ENCODE measurements at regions not wholly inside any gene's neighbourhood (a gene's known extent, or its start where the extent isn't known, plus 50 kb on each side); places are given as distances from the start of the nearest gene placed in this dataset.

DNA sequence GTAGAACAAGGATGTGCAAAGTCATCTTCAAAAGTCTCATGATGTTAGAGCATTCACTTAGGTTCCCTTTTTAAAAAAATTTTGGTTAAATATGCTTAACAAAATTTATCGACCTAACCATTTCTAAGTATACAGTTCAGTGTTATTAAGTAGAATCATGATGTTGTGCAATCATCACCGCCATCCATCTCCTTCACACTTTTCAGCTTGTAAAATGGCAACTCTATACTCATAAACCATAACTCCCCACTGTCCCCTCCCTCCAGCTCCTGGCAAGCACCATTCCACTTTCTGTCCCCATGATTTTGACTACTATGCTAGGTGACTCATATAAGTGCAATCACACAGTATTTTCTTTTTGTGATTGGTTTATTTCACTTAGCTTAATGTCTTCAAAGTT is 895.0 kb downstream of the TBL1XR1 start:
- DNase-seq (ENCODE audit: extremely low read depth, insufficient read length), result no peak
- Histone ChIP-seq H3K27me3 (replicated peaks; ENCODE audit: control insufficient read depth, insufficient read depth, low read length) (no peaks in the 10 kb centered on the region), H3K36me3 (ENCODE audit: control insufficient read depth, insufficient read depth, low read length) (no peaks in the 10 kb centered on the region), H3K4me3 (replicated peaks; ENCODE audit: low read depth, low read length) (no peak overlapping the region)
- no peak for TF ChIP-seq CTCF (IDR thresholded peaks at IDR 0.05; ENCODE audit: insufficient read depth, low read length, poor library complexity, severe bottlenecking)

DNA sequence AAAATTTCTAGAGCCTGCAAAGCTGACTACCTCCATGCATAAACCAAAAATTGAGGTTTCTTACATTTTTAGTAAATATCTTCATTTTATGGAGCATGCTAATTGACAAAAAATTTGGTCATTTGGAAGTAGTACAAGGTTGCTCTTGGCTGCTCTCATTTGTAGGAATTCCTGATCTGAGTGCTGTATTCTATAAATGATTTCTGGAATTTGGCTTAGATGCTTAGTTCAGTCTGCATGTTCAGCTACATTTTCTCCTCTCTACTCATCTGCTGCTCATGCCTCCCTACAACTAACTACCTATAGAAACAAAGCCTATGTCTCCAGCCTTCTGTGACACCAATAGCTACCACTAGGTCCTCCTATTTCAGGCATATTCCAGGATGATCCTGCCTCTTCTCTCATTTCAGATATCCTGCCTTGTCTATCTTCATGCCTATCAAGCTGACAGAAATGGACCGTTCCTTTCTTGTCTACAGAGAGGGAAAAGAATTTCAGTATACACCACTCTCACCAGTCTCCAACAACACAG is 901.1 kb downstream of the TBL1XR1 start:
- Histone ChIP-seq H3K36me3 (ENCODE audit: control insufficient read depth, insufficient read depth, low read length) (no peaks in the 10 kb centered on the region), H3K4me3 (replicated peaks; ENCODE audit: low read depth, low read length) (no peak overlapping the region), H3K27me3 (replicated peaks; ENCODE audit: control insufficient read depth, insufficient read depth, low read length) (no peaks in the 10 kb centered on the region)
- no peak for TF ChIP-seq CTCF (IDR thresholded peaks at IDR 0.05; ENCODE audit: insufficient read depth, low read length, poor library complexity, severe bottlenecking)
- DNase-seq (ENCODE audit: extremely low read depth, insufficient read length), result no peak

GRCh38 chr3:176293276-176293675 is 904.0 kb downstream of the TBL1XR1 start:
- no peak for TF ChIP-seq CTCF (IDR thresholded peaks at IDR 0.05; ENCODE audit: insufficient read depth, low read length, poor library complexity, severe bottlenecking)
- DNase-seq (ENCODE audit: extremely low read depth, insufficient read length), result no peak
- Histone ChIP-seq H3K4me3 (replicated peaks; ENCODE audit: low read depth, low read length) (no peak overlapping the region), H3K36me3 (ENCODE audit: control insufficient read depth, insufficient read depth, low read length) (no peaks in the 10 kb centered on the region), H3K27me3 (replicated peaks; ENCODE audit: control insufficient read depth, insufficient read depth, low read length) (no peaks in the 10 kb centered on the region)

DNA sequence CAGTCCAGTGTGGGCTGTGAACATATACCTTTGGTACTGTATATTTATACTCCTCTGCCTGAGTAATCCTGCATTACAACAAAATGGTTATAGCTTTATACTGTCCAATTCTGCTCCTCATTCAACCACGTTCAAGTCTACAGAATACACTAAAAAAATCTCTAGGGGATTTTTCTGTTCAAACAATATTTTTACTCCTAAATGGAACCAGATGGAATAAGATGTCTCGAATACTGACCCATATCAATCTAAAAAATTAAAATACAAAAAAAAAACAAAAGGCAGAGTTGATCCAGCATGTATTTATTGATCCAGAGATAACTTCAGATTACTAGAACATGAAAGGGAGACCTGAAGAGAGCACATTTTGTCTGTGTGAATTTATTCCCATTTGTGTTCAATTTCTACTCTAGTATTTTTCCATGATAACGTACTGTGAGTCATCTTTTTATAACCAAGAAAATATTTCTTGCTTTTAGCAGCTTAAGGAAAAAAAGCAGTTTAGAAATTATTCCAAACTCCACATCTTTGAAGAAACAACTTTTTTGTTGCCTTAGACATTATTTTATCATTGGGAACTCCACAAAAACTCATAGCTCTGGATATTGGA is 910.7 kb downstream of the TBL1XR1 start:
- no peak for TF ChIP-seq CTCF (IDR thresholded peaks at IDR 0.05; ENCODE audit: insufficient read depth, low read length, poor library complexity, severe bottlenecking)
- Histone ChIP-seq H3K36me3 (ENCODE audit: control insufficient read depth, insufficient read depth, low read length) (no peaks in the 10 kb centered on the region), H3K4me3 (replicated peaks; ENCODE audit: low read depth, low read length) (no peak overlapping the region), H3K27me3 (replicated peaks; ENCODE audit: control insufficient read depth, insufficient read depth, low read length) (no peaks in the 10 kb centered on the region)
- no peak for DNase-seq (ENCODE audit: extremely low read depth, insufficient read length)

- TF ChIP-seq CTCF (IDR thresholded peaks at IDR 0.05; ENCODE audit: insufficient read depth, low read length, poor library complexity, severe bottlenecking), result no peak
- no peak for DNase-seq (ENCODE audit: extremely low read depth, insufficient read length)
- H3K4me3 ChIP-seq (replicated peaks; ENCODE audit: low read depth, low read length), result no peak overlapping the region
- H3K27me3 ChIP-seq (replicated peaks; ENCODE audit: control insufficient read depth, insufficient read depth, low read length), result no peaks in the 10 kb centered on the region
- H3K36me3 ChIP-seq (ENCODE audit: control insufficient read depth, insufficient read depth, low read length), result no peaks in the 10 kb centered on the region
Observed at GRCh38 chr3:176275538-176275937, 921.7 kb downstream of the TBL1XR1 start.

DNA sequence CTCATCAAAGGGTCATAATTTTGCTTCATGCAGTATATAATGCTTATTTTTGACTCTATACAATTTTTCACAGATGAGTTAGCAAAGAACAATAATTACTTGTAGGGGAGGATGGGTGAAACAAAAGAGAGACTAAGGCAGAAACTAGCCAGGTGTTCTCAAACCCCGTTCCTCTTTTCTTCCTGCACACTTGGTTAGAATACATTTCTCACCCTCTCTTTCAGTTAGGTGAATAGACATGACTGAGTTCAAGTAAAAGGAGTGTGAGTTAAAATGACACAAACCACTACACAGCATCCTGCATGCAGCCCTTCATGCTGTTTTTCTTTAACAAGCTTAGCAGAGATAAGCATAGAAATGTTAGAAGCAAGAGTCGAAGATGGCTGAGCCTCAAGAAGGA is 922.2 kb downstream of the TBL1XR1 start:
- no peak overlapping the region for H3K4me3 ChIP-seq (replicated peaks; ENCODE audit: low read depth, low read length)
- TF ChIP-seq CTCF (IDR thresholded peaks at IDR 0.05; ENCODE audit: insufficient read depth, low read length, poor library complexity, severe bottlenecking), result no peak
- no peaks in the 10 kb centered on the region for H3K36me3 ChIP-seq (ENCODE audit: control insufficient read depth, insufficient read depth, low read length)
- DNase-seq (ENCODE audit: extremely low read depth, insufficient read length), result no peak
- H3K27me3 ChIP-seq (replicated peaks; ENCODE audit: control insufficient read depth, insufficient read depth, low read length), result no peaks in the 10 kb centered on the region
